GM21360 (cell line): ENCODE measurements at regions not wholly inside any gene's neighbourhood (a gene's known extent, or its start where the extent isn't known, plus 50 kb on each side); places are given as distances from the start of the nearest gene placed in this dataset.
"Not testable (repeated sequence)": the region's sequence is repeated elsewhere in the genome, so short reads cannot be mapped to it uniquely, and the experiment has no call there.

ENCODE experiments used
- ATAC-seq: cut with Tn5 transposase; IDR thresholded peaks from one replicate; pipeline ENCODE4 v1.9.1; 2021; ENCODE audit warnings: mild to moderate bottlenecking, moderate library complexity; ENCODE audit not compliant: unreplicated experiment

- no peak for ATAC-seq
These were observed 84.1 kb upstream of the DLX6 start for GRCh38 chr7:96921231-96921630.

GRCh38 chr7:96921771-96922170, 83.6 kb upstream of the DLX6 start:
- ATAC-seq, result no peak

- not testable (repeated sequence) for ATAC-seq
These were observed 82.0 kb upstream of the DLX6 start for GRCh38 chr7:96923345-96923744.

- ATAC-seq, result no peak
These were observed 78.2 kb upstream of the DLX6 start for GRCh38 chr7:96927131-96927530.

- ATAC-seq, result no peak
These were observed 76.4 kb upstream of the DLX6 start for GRCh38 chr7:96928965-96929364.

GRCh38 chr7:96931891-96932290, 73.5 kb upstream of the DLX6 start:
- no peak for ATAC-seq

GRCh38 chr7:96933067-96933645, 72.2 kb upstream of the DLX6 start:
- no peak for ATAC-seq

GRCh38 chr7:96936621-96937020, 68.7 kb upstream of the DLX6 start:
- no peak for ATAC-seq

GRCh38 chr7:96942112-96942511, 63.2 kb upstream of the DLX6 start:
- no peak for ATAC-seq

- no peak for ATAC-seq
These were observed 55.6 kb upstream of the DLX6 start for GRCh38 chr7:96949766-96950165.

- ATAC-seq, result no peak
These were observed 52.4 kb upstream of the DLX6 start for GRCh38 chr7:96952974-96953391.

- ATAC-seq, result no peak
These were observed 51.5 kb upstream of the DLX6 start for GRCh38 chr7:96953676-96954513.
